Caco-2 (cell line): ENCODE measurements at regions not wholly inside any gene's neighbourhood (a gene's known extent, or its start where the extent isn't known, plus 50 kb on each side); places are given as distances from the start of the nearest gene placed in this dataset.

Experiments used
- BruUV-seq: library from RNA; stranded (reverse); fragments of 400-500 nt; replicated peaks from 2 replicates; lab custom pipeline; 2021; lab: Mats Ljungman, UMichigan
- CTCF ChIA-PET: fragments of 300-600 bp; sonication (Branson Sonifier 250); formaldehyde crosslinking; loops from one replicate; lab custom pipeline; 2022; ENCODE audit warnings: antibody characterized with exemption; lab: Charles Lee
- POLR2A ChIA-PET: fragments of 300-600 bp; sonication (Branson Sonifier 250); formaldehyde crosslinking; loops from one replicate; lab custom pipeline; 2022; ENCODE audit warnings: antibody characterized with exemption; lab: Charles Lee
- DNase-seq, 2 experiments: peaks; one replicate each; pipeline versions ENCODE4 v3.0.0 to v3.0.0-alpha.2; 2020 to 2022
- H3K27me3 ChIP-seq: replicated peaks from 2 replicates; pipeline ENCODE4 v1.6.0; 2011; ENCODE audit warnings: low read length; ENCODE audit not compliant: control insufficient read depth, insufficient read depth
- H3K36me3 ChIP-seq: 2 replicates; pipeline ENCODE4 v1.5.1; 2011; ENCODE audit warnings: low read length; ENCODE audit not compliant: control insufficient read depth, insufficient read depth
- H3K4me1 ChIP-seq: fragments of 250-450 bp; sonication (Bioruptor Pico); 2 replicates; pipeline ENCODE4 v1.5.1; 2020; ENCODE audit warnings: mild to moderate bottlenecking
- H3K4me3 ChIP-seq: 2 replicates; pipeline ENCODE4 v1.5.1; 2011; ENCODE audit warnings: low read depth, mild to moderate bottlenecking, control low read depth, low read length
- H3K9me3 ChIP-seq: fragments of 250-450 bp; sonication (Bioruptor Pico); 2 replicates; pipeline ENCODE4 v1.5.1; 2020; ENCODE audit warnings: mild to moderate bottlenecking, moderate library complexity
- H3K27ac Mint-ChIP-seq: one replicate; pipeline ENCODE4 v1.8.0; 2022; ENCODE audit warnings: mixed read lengths; ENCODE audit not compliant: unreplicated experiment
- H3K27me3 Mint-ChIP-seq: one replicate; pipeline ENCODE4 v1.8.0; 2022; ENCODE audit warnings: mixed read lengths; ENCODE audit not compliant: insufficient read depth, unreplicated experiment
- H3K36me3 Mint-ChIP-seq: one replicate; pipeline ENCODE4 v1.8.0; 2022; ENCODE audit warnings: mild to moderate bottlenecking, mixed read lengths; ENCODE audit not compliant: insufficient read depth, unreplicated experiment
- H3K4me1 Mint-ChIP-seq: one replicate; pipeline ENCODE4 v1.8.0; 2022; ENCODE audit warnings: low read depth, mixed read lengths; ENCODE audit not compliant: unreplicated experiment
- H3K4me3 Mint-ChIP-seq: one replicate; pipeline ENCODE4 v1.8.0; 2022; ENCODE audit warnings: mild to moderate bottlenecking, moderate library complexity, mixed read lengths; ENCODE audit not compliant: unreplicated experiment
- H3K9me3 Mint-ChIP-seq: one replicate; pipeline ENCODE4 v1.8.0; 2022; ENCODE audit warnings: mixed read lengths; ENCODE audit not compliant: unreplicated experiment
- intact Hi-C: fragments of 100-400 bp; cut with micrococcal nuclease; formaldehyde crosslinking; loops from one replicate; pipeline ENCODE4 v1.10.0; 2022; ENCODE audit not compliant: unreplicated experiment
- TF ChIP-seq, protein P1 (sequence below), 2 experiments: fragments of 200-600 bp in 1 of 2; IDR thresholded peaks; 1 replicate in 1 of 2; 2 replicates in 1 of 2; pipeline versions ENCODE4 v1.5.1 to v1.8.0; 2011 to 2022; ENCODE audit warnings: antibody characterized with exemption in 1 of 2, control low read depth in 1 of 2, inconsistent platforms in 1 of 2, low read depth in 1 of 2, low read length in 1 of 2, mild to moderate bottlenecking in 1 of 2, moderate library complexity in 1 of 2; ENCODE audit not compliant: insufficient read depth in 1 of 2, severe bottlenecking in 1 of 2, unreplicated experiment in 1 of 2

DNA sequence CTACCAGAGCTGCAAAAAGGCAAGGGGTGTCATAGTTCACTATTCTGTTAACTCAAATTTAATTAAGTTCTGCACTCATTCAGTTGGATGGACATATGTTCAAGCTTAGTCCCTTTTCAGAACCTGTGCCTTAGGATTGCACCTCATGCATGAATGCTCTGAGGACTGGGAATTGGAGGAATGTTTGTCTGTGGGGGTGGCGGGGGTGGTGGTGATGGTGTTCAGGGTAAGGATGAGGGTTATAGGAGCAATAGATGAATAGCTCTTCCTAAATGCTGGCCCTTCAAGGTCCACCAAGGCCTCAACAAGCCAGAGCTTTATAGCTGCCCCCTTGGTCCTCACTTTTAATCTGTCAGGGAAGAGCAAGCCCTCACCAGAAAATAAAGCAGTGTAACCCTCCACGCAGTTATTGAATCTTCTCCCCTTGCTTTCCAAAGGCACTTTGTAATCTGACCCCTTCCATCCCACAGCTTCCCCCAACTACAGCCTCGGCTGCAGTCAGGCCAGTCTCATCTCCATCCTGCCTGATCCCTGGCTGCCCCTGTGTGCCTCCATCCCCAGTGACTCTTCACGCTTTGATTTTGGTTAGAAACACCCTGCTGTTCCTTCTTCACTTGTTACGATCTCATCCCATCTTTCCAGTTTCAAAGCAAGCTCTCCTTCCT lies 221.6 kb upstream of the LMCD1 start:
- Histone ChIP-seq H3K27me3 (no peaks in the 10 kb centered on the region), H3K9me3 (no peaks in the 10 kb centered on the region), H3K4me1 (no peaks in the 10 kb centered on the region), H3K4me3 (no peak overlapping the region), H3K36me3 (no peaks in the 10 kb centered on the region)
- Mint-ChIP-seq H3K4me1 (no peaks in the 10 kb centered on the region), H3K36me3 (no peaks in the 10 kb centered on the region), H3K9me3 (no peaks in the 10 kb centered on the region), H3K27ac (no peak overlapping the region), H3K4me3 (no peak overlapping the region), H3K27me3 (peaks cover 6% of the 10 kb centered on the region)
- POLR2A ChIA-PET: no interaction called here
- no peak for DNase-seq
- TF ChIP-seq, protein P1, sequence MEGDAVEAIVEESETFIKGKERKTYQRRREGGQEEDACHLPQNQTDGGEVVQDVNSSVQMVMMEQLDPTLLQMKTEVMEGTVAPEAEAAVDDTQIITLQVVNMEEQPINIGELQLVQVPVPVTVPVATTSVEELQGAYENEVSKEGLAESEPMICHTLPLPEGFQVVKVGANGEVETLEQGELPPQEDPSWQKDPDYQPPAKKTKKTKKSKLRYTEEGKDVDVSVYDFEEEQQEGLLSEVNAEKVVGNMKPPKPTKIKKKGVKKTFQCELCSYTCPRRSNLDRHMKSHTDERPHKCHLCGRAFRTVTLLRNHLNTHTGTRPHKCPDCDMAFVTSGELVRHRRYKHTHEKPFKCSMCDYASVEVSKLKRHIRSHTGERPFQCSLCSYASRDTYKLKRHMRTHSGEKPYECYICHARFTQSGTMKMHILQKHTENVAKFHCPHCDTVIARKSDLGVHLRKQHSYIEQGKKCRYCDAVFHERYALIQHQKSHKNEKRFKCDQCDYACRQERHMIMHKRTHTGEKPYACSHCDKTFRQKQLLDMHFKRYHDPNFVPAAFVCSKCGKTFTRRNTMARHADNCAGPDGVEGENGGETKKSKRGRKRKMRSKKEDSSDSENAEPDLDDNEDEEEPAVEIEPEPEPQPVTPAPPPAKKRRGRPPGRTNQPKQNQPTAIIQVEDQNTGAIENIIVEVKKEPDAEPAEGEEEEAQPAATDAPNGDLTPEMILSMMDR (IDR thresholded peaks at IDR 0.05; ENCODE audit: insufficient read depth in 1 of 2, low read depth in 1 of 2, low read length in 1 of 2, severe bottlenecking in 1 of 2, unreplicated experiment in 1 of 2): no peak
- no TSS peak for BruUV-seq
- intact Hi-C loops: no loop called here
- CTCF ChIA-PET: interaction anchor here (0.6 kb wide), 1 partner anchor 122 kb away, joined by 5 read pairs; no protein-coding TSS in a partner anchor

DNA sequence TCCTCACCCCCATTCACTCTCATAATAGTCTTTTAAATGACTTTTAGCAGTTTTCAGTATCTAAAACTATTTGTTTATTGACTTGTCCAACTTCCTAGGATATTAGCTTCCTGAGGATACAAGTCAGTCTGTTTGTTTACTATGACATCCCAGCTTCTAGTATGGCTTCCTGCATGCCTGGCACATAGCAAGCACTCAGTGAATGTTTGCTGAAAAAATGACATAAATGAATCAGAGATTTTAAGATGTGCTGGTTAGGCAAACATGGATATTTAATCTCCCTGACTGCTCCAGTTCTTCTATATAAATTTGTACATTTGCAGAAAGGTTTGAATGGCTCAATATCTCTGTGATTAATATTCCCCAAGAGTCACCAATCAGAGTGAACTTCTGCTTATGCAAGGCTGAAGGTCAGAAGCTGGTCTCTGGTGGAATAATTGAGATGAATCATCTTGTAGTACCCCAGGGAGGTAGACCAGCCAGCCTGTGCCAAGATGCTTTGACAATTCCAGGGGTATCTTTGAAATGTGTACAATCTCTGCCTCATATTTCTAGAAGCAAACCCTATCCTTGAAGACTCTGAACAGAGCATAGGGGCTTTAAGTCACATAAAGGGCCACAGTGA lies 219.0 kb upstream of the LMCD1 start:
- DNase-seq: no peak
- H3K27me3 ChIP-seq: no peaks in the 10 kb centered on the region
- no peak overlapping the region for H3K4me3 ChIP-seq
- TF ChIP-seq, protein P1 (IDR thresholded peaks at IDR 0.05; ENCODE audit: insufficient read depth in 1 of 2, low read depth in 1 of 2, low read length in 1 of 2, severe bottlenecking in 1 of 2, unreplicated experiment in 1 of 2): no peak
- Mint-ChIP-seq H3K9me3 (no peaks in the 10 kb centered on the region), H3K36me3 (no peaks in the 10 kb centered on the region), H3K27ac (no peak overlapping the region), H3K27me3 (peaks cover 9% of the 10 kb centered on the region), H3K4me1 (no peaks in the 10 kb centered on the region), H3K4me3 (no peak overlapping the region)
- intact Hi-C loops: no loop called here
- BruUV-seq: no TSS peak
- H3K4me1 ChIP-seq: no peaks in the 10 kb centered on the region
- H3K36me3 ChIP-seq: no peaks in the 10 kb centered on the region
- H3K9me3 ChIP-seq: no peaks in the 10 kb centered on the region
- CTCF ChIA-PET: no interaction called here
- POLR2A ChIA-PET: no interaction called here

DNA sequence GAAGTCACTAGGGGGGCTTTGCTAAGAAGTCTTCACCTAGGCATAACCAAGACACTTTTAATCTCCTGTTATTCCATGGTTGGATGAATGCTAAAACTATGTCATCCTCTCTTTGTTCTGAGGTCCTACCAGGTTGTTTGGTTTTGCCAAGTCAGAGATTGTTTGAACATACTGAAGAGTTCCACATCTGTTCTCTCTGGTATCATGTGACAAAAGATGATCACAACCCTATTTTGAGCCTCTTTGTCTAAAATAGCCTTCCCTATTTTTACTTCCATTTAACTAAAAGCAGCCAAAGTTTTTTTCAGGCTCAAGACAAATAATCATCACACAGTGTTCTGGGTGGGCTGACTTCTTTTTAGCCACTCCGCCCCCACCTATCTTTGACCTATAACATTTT lies 218.4 kb upstream of the LMCD1 start:
- H3K4me1 Mint-ChIP-seq: no peaks in the 10 kb centered on the region
- no TSS peak for BruUV-seq
- ChIA-PET POLR2A (no interaction called here), CTCF (no interaction called here)
- no peak overlapping the region for H3K27ac Mint-ChIP-seq
- no peaks in the 10 kb centered on the region for H3K9me3 ChIP-seq
- H3K27me3 Mint-ChIP-seq: peaks cover 9% of the 10 kb centered on the region
- no peak for DNase-seq
- TF ChIP-seq, protein P1 (IDR thresholded peaks at IDR 0.05; ENCODE audit: insufficient read depth in 1 of 2, low read depth in 1 of 2, low read length in 1 of 2, severe bottlenecking in 1 of 2, unreplicated experiment in 1 of 2): no peak
- H3K4me3 Mint-ChIP-seq: no peak overlapping the region
- H3K9me3 Mint-ChIP-seq: no peaks in the 10 kb centered on the region
- H3K36me3 Mint-ChIP-seq: no peaks in the 10 kb centered on the region
- no peaks in the 10 kb centered on the region for H3K27me3 ChIP-seq
- intact Hi-C loops: no loop called here
- H3K36me3 ChIP-seq: no peaks in the 10 kb centered on the region
- no peak overlapping the region for H3K4me3 ChIP-seq
- no peaks in the 10 kb centered on the region for H3K4me1 ChIP-seq
